ENCODE measurements at regions not wholly inside any gene's neighbourhood (a gene's known extent, or its start where the extent isn't known, plus 50 kb on each side); places are given as distances from the start of the nearest gene placed in this dataset.

- TF ChIP-seq TAF1 (IDR thresholded peaks at IDR 0.05; ENCODE audit: low read depth, low read length) (no peak), POLR2A (IDR thresholded peaks at IDR 0.05; ENCODE audit: low read depth, low read length) (no peak), POLR2AphosphoS5 (IDR thresholded peaks at IDR 0.05; ENCODE audit: low read depth, low read length) (no peak)
Observed at GRCh38 chr1:193456811-193457280, 270.4 kb upstream of the B3GALT2 start.
